Endothelial cell of hepatic sinusoid (primary cell): ENCODE measurements at regions not wholly inside any gene's neighbourhood (a gene's known extent, or its start where the extent isn't known, plus 50 kb on each side); places are given as distances from the start of the nearest gene placed in this dataset.
"Not testable (repeated sequence)": the region's sequence is repeated elsewhere in the genome, so short reads cannot be mapped to it uniquely, and the experiment has no call there.

Source experiments
- in situ Hi-C: cut with HindIII; loops from 2 replicates; pipeline ENCODE4 v1.10.0; 2017; ENCODE audit warnings: low sequenced_read_pairs

DNA sequence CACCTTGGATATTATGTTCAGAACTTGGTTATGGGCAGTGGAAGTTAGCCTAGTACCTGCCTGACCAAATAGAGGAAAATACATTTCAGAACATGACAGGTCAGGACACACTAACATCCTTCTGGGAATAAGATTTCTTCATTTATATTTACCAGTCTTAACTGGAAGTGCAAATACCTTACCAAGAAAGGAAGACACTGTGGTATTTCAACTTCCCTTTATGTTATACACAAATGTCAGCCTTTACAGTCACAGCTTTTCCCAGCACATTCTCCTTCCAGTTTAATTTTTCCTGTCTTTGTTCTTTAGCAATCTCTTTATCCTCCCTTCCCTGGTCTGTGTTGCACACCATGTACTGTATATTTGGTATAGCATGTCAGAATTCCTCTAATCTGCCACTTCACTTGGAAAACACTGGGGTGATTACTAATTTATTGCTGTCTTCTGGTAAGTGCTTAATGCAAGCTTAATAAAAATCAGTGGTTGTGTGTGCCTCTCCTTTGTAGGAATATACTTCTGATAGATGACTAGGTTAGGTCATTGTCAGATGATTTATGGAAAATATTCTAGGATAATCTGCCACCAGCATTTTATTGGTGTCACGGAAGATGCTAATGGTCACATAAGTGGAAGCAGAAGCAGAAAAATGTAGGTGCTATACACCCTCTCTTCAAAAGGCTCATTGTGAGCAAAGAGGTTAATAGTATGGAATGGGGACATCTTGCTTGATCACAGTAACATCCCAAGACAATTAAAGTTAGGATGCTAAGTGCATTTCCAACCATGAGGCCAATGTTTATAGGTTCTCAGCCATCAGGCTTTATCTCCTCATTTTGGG, 124.3 kb upstream of the STARD13 start:
- in situ Hi-C loops, result no loop called here

DNA sequence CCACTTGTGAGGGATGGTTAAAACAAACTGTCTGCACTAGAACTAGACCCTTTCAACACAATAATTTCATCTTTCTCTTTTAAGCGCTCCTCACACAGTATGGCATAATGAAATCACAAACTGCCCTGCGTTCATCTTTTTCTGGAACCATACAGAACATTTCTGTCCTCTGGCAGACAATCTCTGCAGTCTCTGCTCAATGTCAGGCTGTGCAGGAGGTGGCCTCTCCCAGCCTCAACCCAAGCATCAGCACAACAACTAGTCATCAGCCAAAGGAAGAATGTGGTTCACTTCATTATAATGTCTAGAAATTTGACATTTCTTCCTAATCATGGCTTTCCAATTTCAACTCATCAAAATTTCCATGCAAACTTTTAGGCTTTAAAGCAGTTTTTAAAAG, 125.1 kb upstream of the STARD13 start:
- in situ Hi-C loops, result no loop called here

DNA sequence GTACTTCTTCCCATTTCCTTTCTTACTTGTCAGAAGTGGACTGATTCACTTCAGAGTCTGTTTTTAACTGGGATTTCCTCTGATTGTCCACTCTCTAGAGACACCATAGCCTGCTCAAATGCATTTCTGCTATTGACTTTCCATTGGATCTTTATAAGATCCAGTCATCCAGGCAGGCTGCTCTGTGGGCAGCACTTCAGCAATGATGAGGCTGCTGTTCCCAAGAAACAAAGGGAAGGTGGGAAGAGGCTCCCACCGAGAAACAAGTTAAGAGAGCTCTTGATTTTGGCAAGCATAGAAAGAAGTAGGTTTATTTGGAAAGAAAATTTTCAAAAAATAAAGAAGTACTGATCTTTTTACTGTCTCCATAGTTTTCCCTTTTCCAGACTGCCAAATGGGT, 125.8 kb upstream of the STARD13 start:
- in situ Hi-C loops, result no loop called here

DNA sequence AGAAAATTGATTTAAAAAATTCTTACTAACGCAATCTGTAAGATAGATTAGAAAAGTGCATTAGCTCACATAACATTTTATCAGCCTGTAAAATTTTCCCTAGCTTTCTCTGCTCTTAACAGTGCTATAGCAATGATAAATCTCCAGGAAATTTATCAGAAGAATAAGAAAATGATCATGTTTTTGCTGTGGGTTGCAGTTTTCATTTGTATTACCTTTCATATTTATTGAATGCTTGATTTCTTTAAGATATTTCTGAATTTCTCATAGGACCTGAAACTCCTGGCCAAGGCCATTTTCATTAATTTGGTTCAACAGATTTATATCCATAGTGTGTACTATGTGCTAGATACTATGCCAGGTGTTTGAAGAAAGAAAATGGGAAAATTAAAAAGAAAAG, 130.3 kb upstream of the STARD13 start:
- in situ Hi-C loops, result no loop called here

DNA sequence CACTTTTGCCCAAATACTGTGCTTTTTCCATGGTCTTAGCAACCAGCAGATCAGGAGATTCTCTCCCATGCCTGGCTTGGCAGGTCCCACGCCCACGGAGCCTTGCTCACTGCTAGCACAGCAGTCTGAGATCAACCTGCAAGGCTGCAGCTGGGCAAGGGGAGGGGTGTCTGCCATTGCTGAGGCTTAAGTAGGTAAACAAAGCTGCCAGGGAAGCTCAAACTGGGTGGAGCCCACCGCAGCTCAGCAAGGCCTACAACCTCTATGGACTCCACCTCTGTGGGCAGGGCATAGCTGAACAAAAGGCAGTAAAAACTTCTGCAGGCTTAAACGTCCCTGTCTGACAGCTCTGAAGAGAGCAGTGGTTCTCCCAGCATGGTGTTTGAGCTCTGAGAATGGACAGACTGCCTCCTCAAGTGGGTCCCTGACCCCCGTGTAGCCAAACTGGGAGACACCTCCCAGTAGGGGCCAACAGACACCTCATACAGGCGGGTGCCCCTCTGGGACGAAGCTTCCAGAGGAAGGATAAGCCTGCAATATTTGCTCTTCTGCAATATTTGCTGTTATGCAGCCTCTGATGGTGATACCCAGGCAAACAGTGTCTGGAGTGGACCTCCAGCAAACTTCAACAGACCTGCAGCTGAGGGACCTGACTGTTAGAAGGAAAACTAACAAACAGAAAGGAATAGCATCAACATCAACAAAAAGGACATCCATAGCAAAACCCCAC, 132.8 kb upstream of the STARD13 start:
- in situ Hi-C loops, result not testable (repeated sequence)

DNA sequence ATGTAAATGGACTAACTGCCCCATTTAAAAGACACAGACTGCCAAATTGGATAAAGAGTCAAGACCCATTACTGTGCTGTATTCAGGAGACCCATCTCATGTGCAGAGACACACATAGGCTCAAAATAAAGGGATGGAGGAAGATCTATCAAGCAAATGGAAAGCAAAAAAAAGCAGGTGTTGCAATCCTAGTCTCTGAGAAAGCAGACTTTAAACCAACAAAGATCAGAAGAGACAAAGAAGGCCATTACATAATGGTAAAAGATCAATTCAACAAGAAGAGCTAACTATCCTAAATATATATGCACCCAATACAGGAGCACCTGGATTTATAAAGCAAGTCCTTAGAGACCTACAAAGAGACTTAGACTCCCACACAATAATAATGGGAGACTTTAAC, 134.6 kb upstream of the STARD13 start:
- in situ Hi-C loops, result not testable (repeated sequence)

DNA sequence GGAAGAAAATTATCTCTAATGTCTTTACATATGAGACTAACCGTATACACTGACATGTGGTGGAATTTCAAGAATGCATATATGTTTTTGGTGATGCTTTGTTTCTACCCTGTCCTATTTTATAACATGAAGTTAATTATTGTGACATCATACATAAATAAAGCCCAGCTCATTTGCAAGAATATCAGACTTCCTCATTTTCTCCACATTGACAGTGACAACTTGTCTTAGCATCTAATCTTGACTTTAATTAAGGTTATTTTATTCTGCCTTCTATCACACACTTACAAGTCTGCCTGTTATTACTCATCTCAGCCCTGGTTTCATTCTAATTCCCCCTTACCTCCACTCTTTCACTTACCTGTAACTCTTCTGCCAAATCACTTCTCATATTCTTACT, 140.6 kb upstream of the STARD13 start:
- in situ Hi-C loops, result no loop called here

DNA sequence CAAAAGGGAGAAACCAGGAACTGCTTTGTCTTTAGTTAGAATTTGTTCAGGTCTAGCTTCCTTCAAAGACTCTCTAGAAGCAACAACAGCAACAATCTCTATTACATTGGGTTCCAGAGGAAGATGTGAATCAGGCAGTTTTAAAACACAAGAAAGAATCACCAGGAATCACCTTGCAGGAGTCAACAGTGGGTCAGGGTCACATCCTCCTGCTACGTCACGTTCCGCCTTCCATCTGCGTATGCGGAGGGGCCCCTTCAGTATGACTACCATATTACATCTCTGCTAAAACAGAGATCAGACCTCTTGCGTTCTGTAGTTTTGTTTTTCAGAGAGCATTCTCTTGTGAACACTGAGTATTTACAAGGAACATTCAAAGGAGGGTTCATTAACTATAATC, 147.8 kb upstream of the STARD13 start:
- in situ Hi-C loops, result no loop called here

DNA sequence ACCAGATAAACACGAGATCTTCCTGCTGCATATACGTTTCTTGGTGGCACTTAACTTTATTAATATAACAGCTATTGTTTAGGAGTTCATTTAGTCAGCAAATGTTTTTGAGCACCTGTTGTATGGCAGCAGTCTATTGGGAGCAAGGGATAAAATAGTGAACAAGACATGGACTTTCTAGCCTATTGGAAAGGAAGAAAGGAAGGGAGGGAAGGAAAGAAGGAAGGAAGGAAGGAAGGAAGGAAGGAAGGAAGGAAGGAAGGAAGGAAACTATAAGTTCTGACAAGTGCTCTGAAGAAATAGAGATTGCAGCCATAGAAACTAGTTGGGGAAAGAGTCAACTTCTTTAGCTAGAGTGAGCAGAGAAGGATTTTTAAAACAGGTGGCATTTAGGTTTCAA, 149.1 kb upstream of the STARD13 start:
- in situ Hi-C loops, result no loop called here

DNA sequence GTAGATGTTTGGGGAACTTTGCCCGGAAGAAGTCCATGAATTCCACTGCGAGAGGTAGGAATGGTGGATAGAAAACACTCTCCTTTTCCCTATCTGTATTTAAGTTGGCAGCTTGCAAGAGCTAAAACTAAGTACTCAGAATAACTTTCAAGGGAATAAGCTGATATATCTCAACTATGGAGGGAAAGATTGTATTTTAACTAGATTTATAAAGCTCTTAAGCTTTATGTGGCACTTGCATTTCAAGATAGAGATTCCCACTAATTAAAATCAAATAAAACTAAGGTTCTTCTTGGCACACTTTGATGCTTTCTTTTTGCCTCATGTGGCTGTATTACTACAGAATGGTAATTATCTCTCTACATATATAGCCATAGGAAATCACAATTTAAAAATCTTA, 149.7 kb upstream of the STARD13 start:
- in situ Hi-C loops, result no loop called here

DNA sequence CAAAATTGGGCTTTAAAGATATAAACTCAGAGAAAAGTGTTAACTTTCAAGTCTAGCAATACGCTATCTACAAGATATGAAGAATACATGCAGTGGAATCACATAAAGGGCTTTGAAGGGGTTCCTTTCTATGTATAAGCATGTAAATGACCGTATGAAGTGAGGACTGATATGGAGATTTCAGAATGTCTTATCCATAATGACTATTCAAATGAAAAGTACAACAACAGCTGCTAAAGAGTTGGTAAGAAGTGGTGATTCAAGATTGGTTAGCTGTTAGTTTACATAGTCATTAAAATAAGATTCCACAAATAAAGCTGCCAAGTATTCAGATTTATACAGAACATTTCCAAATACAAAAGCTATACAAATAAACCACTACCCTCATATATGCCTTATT, 153.4 kb upstream of the STARD13 start:
- in situ Hi-C loops, result no loop called here

DNA sequence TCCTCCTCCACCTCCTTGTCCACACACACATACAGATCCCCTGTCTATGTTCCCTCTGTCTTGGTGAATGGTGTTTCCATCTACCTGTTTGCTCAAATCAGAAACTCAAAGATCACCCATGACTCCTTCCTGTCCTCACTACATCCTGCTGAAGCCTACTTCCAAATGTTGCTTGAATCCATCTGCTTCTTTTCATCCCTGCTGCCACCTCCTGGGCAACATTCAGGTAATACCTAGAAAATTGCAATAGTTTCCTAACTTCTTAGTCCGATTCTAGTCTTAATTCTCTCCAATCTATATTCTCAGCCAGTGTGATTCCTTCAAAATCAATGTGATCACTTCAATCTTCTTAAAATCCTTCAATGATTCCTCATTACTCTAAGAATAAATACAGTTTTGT, 155.5 kb upstream of the STARD13 start:
- in situ Hi-C loops, result no loop called here

DNA sequence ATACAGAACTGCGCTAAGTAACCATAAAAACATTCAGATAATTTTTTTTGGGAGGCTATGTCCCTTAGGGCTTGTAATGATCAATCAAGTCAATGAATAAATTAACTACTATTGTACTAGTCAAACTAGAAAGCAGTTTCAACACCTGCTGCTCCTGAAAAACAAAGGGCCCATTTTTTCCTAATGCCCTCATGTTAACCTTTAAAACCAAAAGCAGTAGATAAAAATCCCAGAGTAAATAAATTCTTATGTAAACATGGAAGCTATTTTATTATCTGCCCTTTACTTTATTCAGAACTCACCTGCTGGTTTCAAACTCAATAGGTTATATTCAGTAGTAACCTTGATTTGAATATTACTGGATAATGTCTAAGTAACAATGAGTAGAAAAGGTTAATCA, 159.5 kb upstream of the STARD13 start:
- in situ Hi-C loops, result no loop called here

DNA sequence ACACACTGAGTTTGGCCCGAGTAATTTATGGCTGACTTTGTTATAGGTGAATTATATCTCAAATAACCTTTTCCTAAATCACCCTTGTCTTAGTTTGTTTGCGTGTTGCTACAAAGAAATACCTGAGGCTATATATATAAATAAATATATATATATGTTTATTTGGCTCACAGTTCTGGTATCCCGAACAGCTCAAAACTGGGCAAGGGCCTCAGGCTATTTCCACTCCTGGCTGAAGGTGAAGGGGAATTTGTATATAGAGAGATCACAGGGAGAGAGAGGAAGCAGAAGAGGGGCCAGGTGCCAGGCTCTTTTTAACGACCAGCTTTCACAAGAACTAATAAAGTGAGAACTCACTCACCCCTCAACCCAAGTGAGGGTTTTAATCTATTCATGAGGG, 159.9 kb upstream of the STARD13 start:
- in situ Hi-C loops, result no loop called here

DNA sequence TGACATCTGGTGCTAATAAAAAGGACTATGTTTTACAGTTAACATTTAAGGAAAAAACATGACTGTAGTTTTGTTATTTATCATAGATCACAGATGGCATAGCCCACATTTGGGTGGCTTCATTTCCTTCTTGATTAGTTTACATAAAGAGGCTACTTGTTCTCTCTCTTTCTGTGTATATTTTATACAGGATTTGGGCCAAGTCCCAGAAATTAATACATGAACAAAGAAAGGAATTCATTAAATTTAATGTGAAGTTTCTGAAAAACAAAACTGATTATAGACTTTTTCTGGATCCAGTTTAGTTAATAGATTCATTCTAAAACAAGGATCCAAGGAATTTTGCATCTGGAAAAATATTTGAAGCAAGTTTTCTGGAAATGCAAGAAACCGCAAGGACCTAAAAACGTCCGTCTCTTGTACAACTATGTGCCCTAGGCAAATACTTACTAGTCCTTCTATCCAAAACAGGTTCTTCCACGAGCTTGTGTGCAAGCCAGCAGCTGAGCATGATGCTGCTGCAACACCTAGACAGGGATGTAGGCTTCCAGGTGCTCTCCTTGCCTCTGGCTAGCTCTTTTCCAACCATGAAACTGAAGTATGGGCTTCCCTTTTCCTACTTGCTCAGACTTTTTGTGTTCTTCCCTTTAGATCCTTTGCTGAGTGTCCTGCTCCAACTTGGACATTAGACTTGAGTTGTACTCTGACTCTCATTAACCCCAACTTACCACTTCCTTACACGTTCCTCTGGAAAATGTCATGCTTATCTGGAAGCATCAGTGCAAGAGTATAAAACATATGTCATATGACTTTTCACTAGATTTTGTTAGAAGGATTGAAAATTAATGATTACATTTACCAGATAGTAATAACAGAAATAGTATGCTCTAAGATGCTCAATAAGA, 161.5 kb upstream of the STARD13 start:
- in situ Hi-C loops, result no loop called here

DNA sequence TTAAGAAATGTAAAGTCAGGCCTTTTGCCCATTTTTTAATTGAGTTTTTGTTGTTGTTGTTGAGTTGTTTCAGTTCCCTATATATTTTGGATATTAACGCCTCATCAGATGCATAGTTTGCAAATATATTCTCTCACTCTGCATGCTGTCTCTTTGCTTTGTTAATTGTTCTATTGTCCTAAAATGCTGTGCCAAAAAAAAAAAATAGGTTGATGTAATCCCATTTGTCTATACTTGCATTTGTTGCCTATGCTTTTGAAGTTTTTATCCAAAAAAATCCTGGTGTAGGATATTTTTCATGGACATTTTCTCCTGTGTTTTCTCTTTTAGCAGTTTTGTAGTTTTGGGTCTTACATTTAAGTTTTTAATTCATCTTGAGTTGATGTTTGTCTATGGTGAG, 163.3 kb upstream of the STARD13 start:
- in situ Hi-C loops, result no loop called here

DNA sequence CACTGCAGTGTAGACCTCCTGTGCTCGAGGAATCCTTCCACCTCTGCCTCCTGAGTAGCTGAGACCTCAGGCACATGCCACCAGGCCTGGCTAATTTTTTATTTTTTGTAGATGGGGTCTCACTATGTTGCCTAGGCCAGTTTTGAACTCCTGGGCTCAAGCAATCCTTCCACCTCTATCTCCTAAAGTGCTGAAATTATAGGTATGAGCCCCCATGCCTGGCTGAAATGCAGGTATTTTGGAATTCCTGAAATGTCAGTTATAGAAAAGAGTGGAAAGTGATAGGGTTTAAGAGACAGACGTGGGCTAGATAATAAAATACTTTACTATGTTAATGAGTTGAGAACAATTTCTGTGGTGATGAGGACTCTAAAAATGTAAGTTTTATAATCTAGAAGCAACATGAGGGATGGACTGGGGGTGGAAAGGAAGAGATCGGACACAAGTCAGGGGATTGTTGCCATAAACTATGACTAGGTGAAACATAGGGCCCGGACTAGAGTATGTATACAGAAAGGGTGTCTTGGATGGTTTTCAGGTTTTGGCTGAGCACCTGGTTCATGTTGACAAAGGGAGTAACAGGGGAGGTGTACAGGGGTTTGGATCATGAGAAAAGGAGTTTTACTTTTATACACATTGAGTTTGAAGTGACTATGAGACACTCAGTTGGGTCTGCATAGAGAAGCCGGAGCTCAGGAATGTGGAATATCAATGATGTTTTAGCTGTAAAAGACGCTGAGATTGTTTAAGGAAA, 165.6 kb upstream of the STARD13 start:
- in situ Hi-C loops, result loop anchor here (5.0 kb wide), 1 partner anchor 36 kb away; no protein-coding TSS in a partner anchor

DNA sequence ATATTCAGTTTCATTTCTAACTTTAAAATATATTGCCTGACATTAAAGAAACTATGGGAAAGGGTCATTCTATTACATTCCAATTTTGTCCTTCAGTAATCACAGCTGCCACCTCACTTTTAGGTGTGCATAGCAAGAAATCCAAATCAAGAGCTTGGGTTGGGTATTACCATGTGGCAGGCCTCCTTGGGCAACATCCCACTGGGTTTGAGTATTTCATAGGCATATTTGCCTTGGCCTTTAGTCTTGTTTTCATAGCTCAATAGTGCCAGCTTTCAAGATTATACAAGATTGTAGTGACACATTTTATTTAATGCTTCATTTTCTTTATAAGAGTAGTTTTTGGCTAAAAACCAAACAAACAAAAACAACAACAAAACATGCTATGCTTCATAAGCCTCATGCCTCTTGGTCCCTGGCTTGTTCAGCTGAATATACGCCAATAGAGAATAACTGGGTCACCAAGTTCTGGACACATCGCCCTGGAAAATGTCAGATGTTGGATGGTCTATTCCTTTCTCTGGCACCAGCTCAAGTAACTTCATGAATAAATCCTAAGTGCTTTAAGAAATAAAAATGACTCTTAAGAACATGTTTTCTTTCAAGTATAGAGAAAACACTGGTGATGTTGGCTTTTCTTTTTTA, 167.4 kb upstream of the STARD13 start:
- in situ Hi-C loops, result loop anchor here (5.0 kb wide), 1 partner anchor 34 kb away; no protein-coding TSS in a partner anchor

DNA sequence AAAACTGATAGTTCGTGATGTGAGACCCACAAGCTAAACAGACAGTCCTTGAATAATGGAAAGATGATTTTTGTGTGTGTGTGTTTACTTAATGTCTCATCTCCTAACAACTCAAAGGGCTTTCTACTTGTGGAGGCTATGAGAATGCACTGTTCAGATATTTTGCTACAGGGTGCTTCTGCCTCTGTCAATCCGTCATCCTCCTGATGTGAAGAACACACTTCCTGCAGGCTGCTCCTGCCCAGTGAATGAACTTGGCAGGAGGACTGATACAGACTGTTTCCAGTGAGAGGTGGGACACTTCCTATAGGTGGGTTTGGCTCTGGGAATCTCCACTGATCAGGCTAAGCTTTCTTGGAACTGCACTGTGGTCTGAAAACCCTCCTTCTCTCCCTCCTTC, 168.4 kb upstream of the STARD13 start:
- in situ Hi-C loops, result loop anchor here (5.0 kb wide), 1 partner anchor 33 kb away; no protein-coding TSS in a partner anchor
